Skeletal muscle tissue (tissue), 3 donors: ENCODE measurements at regions not wholly inside any gene's neighbourhood (a gene's known extent, or its start where the extent isn't known, plus 50 kb on each side); places are given as distances from the start of the nearest gene placed in this dataset.

Experiments used
- H3K27ac ChIP-seq: one replicate; pipeline ENCODE4 v1.7.0; 2013; ENCODE audit warnings: mild to moderate bottlenecking, low read depth, low read length, inconsistent platforms
- H3K27me3 ChIP-seq, 3 donors: one replicate each; pipeline ENCODE4 v1.7.0; 2013; ENCODE audit warnings: low read length in 3 of 3; ENCODE audit not compliant: control insufficient read depth in 3 of 3, insufficient read depth in 3 of 3
- H3K36me3 ChIP-seq, 3 donors: one replicate each; pipeline ENCODE4 v1.7.0; 2013; ENCODE audit warnings: low read length in 3 of 3; ENCODE audit not compliant: control insufficient read depth in 3 of 3, insufficient read depth in 3 of 3
- H3K4me1 ChIP-seq, 3 donors: one replicate each; pipeline ENCODE4 v1.7.0; 2013; ENCODE audit warnings: low read length in 3 of 3, mild to moderate bottlenecking in 3 of 3; ENCODE audit not compliant: control insufficient read depth in 3 of 3, insufficient read depth in 3 of 3
- H3K4me3 ChIP-seq, 3 donors: one replicate each; pipeline ENCODE4 v1.7.0; 2013; ENCODE audit warnings: low read length in 3 of 3
- H3K9ac ChIP-seq, 3 donors: one replicate each; pipeline ENCODE4 v1.7.0; 2013; ENCODE audit warnings: low read length in 3 of 3, mild to moderate bottlenecking in 3 of 3, moderate library complexity in 2 of 3, low read depth in 1 of 3
- H3K9me3 ChIP-seq, 3 donors: one replicate each; pipeline ENCODE4 v1.7.0; 2013; ENCODE audit warnings: low read length in 3 of 3; ENCODE audit not compliant: control insufficient read depth in 3 of 3
- donor health status: Osteomylitis.

DNA sequence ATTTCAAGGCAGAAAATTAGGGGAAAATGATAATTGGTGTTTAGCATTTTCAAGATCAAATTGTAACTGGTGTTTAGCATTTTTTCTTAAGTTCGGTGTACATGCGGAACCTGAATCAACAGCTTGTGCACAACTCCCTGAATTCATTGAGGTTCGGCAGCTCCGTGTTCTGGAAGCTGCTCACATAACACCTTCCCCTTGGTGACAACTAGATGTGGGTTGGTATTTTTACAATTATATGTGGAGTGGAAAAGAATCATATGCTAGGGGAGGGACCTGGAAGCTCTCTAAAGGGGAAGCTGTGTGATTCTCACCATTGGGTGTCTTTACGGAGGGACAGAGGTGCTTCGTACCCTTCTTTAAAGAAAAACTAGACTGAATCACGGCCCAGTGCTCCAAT, 199.0 kb upstream of the MTNR1B start:
- Histone ChIP-seq H3K36me3 (no peaks in the 10 kb centered on the region), H3K9me3 (no peaks in the 10 kb centered on the region), H3K4me3 (no peak overlapping the region), H3K27ac (no peak overlapping the region), H3K4me1 (no peaks in the 10 kb centered on the region), H3K9ac (no peak overlapping the region), H3K27me3 (peaks cover 0 to 3% (median 0%) of the 10 kb centered on the region in 3 donors)

DNA sequence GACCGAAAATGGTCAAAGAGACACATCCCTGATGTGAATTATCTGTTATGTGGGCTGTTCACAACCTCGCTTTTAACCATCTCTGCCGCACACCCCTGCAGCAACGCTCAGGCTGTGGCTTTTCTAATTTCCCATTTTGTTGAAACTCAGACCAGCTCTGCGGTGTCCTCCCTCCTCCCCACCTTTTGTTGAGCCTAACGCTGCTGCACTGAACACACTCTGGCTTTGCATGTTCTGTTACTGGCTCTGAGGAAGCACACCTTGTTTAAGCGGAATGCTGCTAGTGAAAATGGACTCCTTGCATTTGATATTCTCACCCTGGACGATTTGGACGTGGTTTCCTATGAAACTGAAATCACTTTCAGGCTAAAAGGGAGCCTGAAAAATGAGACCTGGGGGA, 198.5 kb upstream of the MTNR1B start:
- Histone ChIP-seq H3K4me3 (no peak overlapping the region), H3K27ac (no peak overlapping the region), H3K36me3 (no peaks in the 10 kb centered on the region), H3K9me3 (no peaks in the 10 kb centered on the region), H3K9ac (no peak overlapping the region), H3K27me3 (peaks cover 0 to under 1% (median 0%) of the 10 kb centered on the region in 3 donors), H3K4me1 (no peaks in the 10 kb centered on the region)

DNA sequence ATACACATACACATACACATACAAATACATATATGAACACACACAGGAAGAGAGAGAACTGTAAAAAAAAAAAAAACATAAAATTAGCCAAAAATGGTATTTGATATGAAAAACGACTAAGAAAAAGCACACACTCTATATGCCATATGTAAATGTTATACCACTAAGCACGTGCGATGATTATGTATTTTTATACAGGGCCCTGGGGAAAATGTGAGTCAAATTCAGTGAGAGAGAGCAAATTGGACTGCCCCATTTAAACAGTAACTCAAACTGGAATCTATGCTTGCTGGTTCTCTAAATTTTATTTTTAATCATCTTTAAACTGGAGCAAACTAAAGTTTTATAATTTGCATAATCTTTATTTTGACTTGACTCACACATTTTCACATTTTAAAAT, 197.8 kb upstream of the MTNR1B start:
- Histone ChIP-seq H3K4me1 (no peaks in the 10 kb centered on the region), H3K27me3 (no peaks in the 10 kb centered on the region), H3K36me3 (no peaks in the 10 kb centered on the region), H3K9ac (no peak overlapping the region), H3K9me3 (no peaks in the 10 kb centered on the region), H3K4me3 (no peak overlapping the region), H3K27ac (no peak overlapping the region)

DNA sequence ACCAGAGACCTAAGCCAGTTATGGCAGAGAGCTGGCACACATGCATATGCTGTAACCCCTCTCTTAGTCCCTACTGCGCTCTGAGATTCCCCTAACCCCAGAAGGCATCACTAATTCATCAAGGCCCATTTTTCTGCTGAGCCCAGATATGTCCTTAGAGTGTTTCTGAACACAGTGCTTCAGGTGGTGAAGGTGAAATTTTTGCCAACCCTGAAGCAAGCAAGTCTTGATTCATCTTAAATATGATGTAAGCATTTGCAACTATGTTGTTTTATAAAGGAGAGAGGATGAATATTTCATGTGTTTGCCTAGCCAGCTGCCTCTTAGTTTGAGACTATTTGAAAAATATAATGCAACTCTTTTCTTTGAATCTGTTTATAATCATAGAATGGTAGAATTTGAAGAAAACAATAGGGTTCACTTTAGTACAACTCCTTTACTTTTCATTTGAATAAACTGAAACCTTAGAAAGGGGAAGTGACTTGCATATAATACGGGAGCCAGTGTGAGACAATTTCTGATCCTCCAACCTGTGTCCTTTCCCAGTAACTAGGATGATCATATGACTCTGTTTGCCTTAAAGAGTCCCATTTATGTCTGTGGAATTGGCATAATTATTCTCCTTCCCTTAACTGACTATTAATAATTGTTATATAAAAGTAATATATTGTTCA, 194.3 kb upstream of the MTNR1B start:
- Histone ChIP-seq H3K9ac (no peak overlapping the region), H3K36me3 (no peaks in the 10 kb centered on the region), H3K4me1 (no peaks in the 10 kb centered on the region), H3K9me3 (no peaks in the 10 kb centered on the region), H3K27me3 (no peaks in the 10 kb centered on the region), H3K27ac (no peak overlapping the region), H3K4me3 (no peak overlapping the region)

DNA sequence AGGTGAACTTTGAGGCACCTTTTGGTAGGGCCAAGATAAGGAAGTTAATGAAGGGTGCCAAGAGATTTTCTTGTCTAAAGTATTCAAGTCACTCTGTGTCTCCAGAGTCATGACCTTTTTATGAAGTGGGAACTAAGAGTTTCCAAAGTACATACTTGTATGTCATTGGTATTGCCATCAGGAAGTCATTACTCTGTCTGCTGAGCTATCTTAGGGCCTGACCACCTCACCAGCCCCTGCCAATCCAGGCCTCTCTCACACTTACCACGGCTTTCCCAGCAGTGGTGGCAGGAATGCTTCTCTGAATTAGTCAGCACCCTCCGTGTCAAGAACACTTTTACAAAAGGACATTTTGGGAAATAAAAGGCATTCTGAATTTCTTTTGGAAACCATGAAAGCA, 192.8 kb upstream of the MTNR1B start:
- Histone ChIP-seq H3K4me1 (no peaks in the 10 kb centered on the region), H3K9me3 (no peaks in the 10 kb centered on the region), H3K27ac (no peak overlapping the region), H3K4me3 (no peak overlapping the region), H3K9ac (no peak overlapping the region), H3K36me3 (no peaks in the 10 kb centered on the region), H3K27me3 (no peaks in the 10 kb centered on the region)

DNA sequence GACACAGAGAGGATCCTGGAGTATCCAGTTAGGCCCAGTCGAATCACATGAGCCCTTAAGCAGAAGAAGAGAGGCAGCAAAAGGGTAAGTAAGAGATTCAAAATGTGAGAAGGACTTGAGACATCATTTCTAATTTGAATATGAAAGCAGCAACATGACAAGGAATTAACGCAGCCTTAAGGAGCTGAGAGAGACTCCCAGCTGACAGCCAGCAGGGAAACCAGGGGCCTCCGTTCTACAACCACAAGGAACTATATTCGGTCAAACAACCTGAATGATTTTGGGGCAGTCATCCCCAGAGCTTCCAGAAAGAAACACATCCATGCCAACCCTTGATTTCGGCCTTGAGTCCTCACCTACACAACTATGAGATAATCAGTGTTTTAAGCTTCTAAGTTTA, 189.7 kb upstream of the MTNR1B start:
- H3K9me3 ChIP-seq: no peaks in the 10 kb centered on the region
- no peak overlapping the region for H3K27ac ChIP-seq
- no peak overlapping the region for H3K9ac ChIP-seq
- H3K27me3 ChIP-seq: no peaks in the 10 kb centered on the region
- H3K36me3 ChIP-seq: no peaks in the 10 kb centered on the region
- no peak overlapping the region for H3K4me3 ChIP-seq
- H3K4me1 ChIP-seq: no peaks in the 10 kb centered on the region

DNA sequence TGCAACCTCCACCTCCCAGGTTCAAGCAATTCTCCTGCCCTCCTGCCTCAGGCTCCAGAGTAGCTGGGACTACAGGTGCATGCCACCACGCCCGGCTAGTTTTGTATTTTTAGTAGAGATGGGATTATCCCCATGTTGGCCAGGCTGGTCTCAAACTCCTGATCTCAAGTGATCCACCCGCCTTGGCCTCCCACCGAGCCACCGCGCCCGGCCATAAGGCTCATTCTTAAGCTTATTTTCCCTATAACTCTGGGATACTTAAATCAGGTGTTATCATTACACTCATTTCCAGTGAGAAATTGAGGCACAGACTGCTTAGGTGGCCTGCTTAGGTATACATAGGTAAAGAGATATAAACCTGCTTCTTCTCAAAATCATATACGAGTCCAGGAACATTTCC, 188.3 kb upstream of the MTNR1B start:
- Histone ChIP-seq H3K27me3 (no peaks in the 10 kb centered on the region), H3K9ac (no peak overlapping the region), H3K4me1 (no peaks in the 10 kb centered on the region), H3K36me3 (no peaks in the 10 kb centered on the region), H3K4me3 (no peak overlapping the region), H3K27ac (no peak overlapping the region), H3K9me3 (no peaks in the 10 kb centered on the region)

DNA sequence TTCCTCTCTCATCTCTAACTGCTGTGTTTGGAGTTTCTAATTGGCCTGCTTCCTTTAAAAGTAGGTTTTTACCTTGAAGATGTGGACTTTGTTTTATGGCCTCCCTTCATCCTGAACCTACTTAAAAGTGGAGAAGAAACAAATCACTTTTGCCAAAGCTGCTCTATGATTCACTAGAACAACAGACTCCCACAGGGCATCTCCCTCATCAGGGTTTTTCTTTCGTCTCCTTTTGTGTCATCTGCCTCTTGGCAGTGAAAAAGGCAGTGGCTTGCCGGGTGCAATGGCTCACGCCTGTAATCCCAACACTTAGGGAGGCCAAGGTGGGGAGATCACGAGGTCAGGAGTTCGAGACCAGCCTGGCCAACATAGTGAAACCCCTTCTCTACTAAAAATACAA, 186.6 kb upstream of the MTNR1B start:
- Histone ChIP-seq H3K4me1 (no peaks in the 10 kb centered on the region), H3K27me3 (no peaks in the 10 kb centered on the region), H3K9ac (no peak overlapping the region), H3K4me3 (no peak overlapping the region), H3K36me3 (no peaks in the 10 kb centered on the region), H3K27ac (no peak overlapping the region), H3K9me3 (no peaks in the 10 kb centered on the region)

DNA sequence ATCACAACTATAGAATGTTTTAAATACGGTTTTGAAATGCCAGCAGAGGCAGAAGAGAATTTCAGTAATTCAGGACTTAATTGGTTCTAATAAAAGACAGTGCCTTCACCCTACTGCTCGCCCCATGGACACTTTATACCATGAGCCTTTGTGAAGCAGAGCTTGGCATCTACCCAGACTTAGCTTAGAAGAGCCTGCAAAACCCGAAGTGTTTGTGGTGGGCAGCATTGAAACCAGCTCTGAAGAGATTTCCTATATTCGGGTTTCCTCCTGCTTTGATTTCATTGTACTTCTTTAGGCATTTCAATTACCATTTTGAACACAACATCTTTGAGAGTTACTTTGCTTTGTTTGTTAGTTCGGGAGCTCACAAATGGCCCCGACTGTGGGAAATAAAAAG, 185.1 kb upstream of the MTNR1B start:
- Histone ChIP-seq H3K9ac (no peak overlapping the region), H3K36me3 (no peaks in the 10 kb centered on the region), H3K27me3 (no peaks in the 10 kb centered on the region), H3K27ac (no peak overlapping the region), H3K9me3 (no peaks in the 10 kb centered on the region), H3K4me1 (no peaks in the 10 kb centered on the region), H3K4me3 (no peak overlapping the region)

DNA sequence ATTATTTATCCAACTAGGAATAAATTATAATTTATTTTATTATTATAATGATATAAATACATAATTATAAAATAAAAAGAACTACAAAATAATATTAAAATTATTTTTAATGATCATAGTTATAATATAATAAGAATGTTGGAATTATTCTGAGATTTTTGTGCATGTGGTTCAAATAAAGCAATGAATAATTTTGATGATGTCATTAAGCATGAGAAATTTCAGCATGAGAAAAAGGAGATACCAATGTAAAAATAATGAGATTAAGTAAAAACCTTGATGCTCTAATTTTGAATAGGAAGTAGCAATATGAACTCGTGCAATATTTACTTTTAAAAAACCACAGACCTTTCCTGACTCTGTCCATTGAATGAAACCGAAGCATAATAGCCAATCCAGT, 181.8 kb upstream of the MTNR1B start:
- Histone ChIP-seq H3K27ac (no peak overlapping the region), H3K4me3 (no peak overlapping the region), H3K9me3 (no peaks in the 10 kb centered on the region), H3K4me1 (no peaks in the 10 kb centered on the region), H3K9ac (no peak overlapping the region), H3K36me3 (no peaks in the 10 kb centered on the region), H3K27me3 (no peaks in the 10 kb centered on the region)

DNA sequence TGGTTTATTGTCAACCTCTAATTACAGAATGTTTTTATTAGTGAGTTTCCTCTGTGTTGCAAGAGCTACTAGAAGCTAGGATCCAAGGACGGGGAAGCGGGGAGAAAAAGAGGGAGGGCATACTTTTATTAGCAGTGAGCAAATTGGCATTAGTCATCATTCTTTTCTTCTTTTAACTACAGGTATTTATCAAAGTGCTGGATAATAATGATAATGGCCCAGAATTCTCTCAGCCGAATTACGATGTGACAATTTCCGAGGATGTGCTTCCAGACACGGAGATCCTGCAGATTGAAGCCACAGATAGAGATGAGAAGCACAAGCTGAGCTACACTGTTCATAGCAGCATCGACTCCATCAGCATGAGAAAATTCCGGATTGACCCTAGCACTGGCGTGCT, 179.7 kb upstream of the MTNR1B start:
- Histone ChIP-seq H3K9ac (no peak overlapping the region), H3K4me1 (no peaks in the 10 kb centered on the region), H3K9me3 (no peaks in the 10 kb centered on the region), H3K27me3 (no peaks in the 10 kb centered on the region), H3K4me3 (no peak overlapping the region), H3K36me3 (no peaks in the 10 kb centered on the region), H3K27ac (no peak overlapping the region)
